Fibroblast of lung (primary cell): ENCODE measurements at regions not wholly inside any gene's neighbourhood (a gene's known extent, or its start where the extent isn't known, plus 50 kb on each side); places are given as distances from the start of the nearest gene placed in this dataset.

ENCODE experiments used
- EZH2 ChIP-seq: IDR thresholded peaks from 2 replicates; pipeline ENCODE4 v1.5.1; 2012; ENCODE audit warnings: low read length, control low read depth, mild to moderate bottlenecking; ENCODE audit errors: missing control alignments
- TF ChIP-seq, protein P1 (sequence below), 2 donors: IDR thresholded peaks in 1 of 2; conservative IDR thresholded peaks in 1 of 2; 1 replicate in 1 of 2; 2 replicates in 1 of 2; pipeline ENCODE4 v1.5.1; 2011 to 2012; ENCODE audit warnings: low read length in 2 of 2, control low read depth in 1 of 2, inconsistent platforms in 1 of 2, low read depth in 1 of 2, mild to moderate bottlenecking in 1 of 2

DNA sequence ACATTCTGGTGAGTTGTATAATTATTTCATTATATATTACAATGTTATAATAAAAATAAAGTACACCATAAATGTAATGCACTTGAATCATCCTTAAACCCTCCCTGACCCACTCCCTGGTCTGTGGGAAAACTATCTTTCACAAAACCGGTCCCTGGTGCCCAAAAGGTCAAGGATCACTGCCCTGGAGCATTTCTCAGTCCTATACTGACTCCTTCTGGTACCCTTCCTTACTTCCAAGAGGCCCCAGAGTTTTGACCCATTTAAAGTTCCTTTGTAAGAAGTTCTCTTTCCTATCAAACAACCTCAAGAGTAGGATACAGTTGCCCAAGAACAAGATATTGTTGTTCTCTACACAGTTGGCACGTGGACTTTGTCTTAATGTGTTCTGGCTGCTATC, 88.9 kb upstream of the TRPM3 start:
- TF ChIP-seq EZH2, result no peak
- TF ChIP-seq, protein P1, sequence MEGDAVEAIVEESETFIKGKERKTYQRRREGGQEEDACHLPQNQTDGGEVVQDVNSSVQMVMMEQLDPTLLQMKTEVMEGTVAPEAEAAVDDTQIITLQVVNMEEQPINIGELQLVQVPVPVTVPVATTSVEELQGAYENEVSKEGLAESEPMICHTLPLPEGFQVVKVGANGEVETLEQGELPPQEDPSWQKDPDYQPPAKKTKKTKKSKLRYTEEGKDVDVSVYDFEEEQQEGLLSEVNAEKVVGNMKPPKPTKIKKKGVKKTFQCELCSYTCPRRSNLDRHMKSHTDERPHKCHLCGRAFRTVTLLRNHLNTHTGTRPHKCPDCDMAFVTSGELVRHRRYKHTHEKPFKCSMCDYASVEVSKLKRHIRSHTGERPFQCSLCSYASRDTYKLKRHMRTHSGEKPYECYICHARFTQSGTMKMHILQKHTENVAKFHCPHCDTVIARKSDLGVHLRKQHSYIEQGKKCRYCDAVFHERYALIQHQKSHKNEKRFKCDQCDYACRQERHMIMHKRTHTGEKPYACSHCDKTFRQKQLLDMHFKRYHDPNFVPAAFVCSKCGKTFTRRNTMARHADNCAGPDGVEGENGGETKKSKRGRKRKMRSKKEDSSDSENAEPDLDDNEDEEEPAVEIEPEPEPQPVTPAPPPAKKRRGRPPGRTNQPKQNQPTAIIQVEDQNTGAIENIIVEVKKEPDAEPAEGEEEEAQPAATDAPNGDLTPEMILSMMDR (conservative IDR thresholded peaks at IDR 0.05 in 1 of 2, IDR thresholded peaks at IDR 0.05 in 1 of 2; ENCODE audit: low read depth in 1 of 2, low read length in 2 of 2), result no peak
